Activated CD8-positive, alpha-beta T cell treated with anti-CD3 and anti-CD28 coated beads, Interleukin-2, amount 10 ng/mL, durations not matched to agents 7 days and 5 days (primary cell): ENCODE measurements at regions not wholly inside any gene's neighbourhood (a gene's known extent, or its start where the extent isn't known, plus 50 kb on each side); places are given as distances from the start of the nearest gene placed in this dataset.
"Not testable (repeated sequence)": the region's sequence is repeated elsewhere in the genome, so short reads cannot be mapped to it uniquely, and the experiment has no call there.

ENCODE experiments used
- ATAC-seq: fragments of 150-1000 bp; cut with Tn5 transposase; one replicate; pipeline ENCODE4 v1.10.0; 2021; ENCODE audit warnings: moderate library complexity
- CTCF ChIA-PET: fragments of 350-600 bp; sonication (Branson Sonifier 250); formaldehyde crosslinking; loops from one replicate; lab custom pipeline; 2021; ENCODE audit warnings: antibody characterized with exemption; lab: Charles Lee
- POLR2A ChIA-PET: fragments of 350-600 bp; sonication (Branson Sonifier 250); formaldehyde crosslinking; loops from one replicate; lab custom pipeline; 2021; ENCODE audit warnings: antibody characterized with exemption; lab: Charles Lee
- DNase-seq: peaks from one replicate; pipeline ENCODE4 v3.0.0-alpha.2; 2020
- H3K27ac Mint-ChIP-seq: one replicate; pipeline ENCODE4 v1.8.0; 2021; ENCODE audit warnings: mild to moderate bottlenecking, mixed read lengths
- H3K27me3 Mint-ChIP-seq: one replicate; pipeline ENCODE4 v1.8.0; 2021; ENCODE audit warnings: low read depth, mixed read lengths
- H3K36me3 Mint-ChIP-seq: one replicate; pipeline ENCODE4 v1.8.0; 2021; ENCODE audit warnings: low read depth, mixed read lengths
- H3K4me1 Mint-ChIP-seq: one replicate; pipeline ENCODE4 v1.8.0; 2021; ENCODE audit warnings: low read depth, mixed read lengths
- H3K4me3 Mint-ChIP-seq: one replicate; pipeline ENCODE4 v1.8.0; 2021; ENCODE audit warnings: mild to moderate bottlenecking, mixed read lengths
- H3K9me3 Mint-ChIP-seq: one replicate; pipeline ENCODE4 v1.8.0; 2022; ENCODE audit warnings: mixed read lengths; ENCODE audit not compliant: insufficient read depth

GRCh38 chr6:11940532-11941166, 71.5 kb upstream of the HIVEP1 start:
- DNase-seq, H3K4me3 Mint-ChIP-seq, H3K27me3 Mint-ChIP-seq, ATAC-seq, H3K36me3 Mint-ChIP-seq, H3K4me1 Mint-ChIP-seq, H3K27ac Mint-ChIP-seq, H3K9me3 Mint-ChIP-seq: not testable (repeated sequence)
- ChIA-PET POLR2A (interaction anchor here (0.6 kb wide), 1 partner anchor 66 kb away, joined by 3 read pairs; no protein-coding TSS in a partner anchor), CTCF (interaction anchor here (0.8 kb wide), 1 partner anchor 8 kb away, joined by 3 read pairs; no protein-coding TSS in a partner anchor)

- Mint-ChIP-seq H3K27ac (no peak overlapping the region), H3K27me3 (no peaks in the 10 kb centered on the region), H3K9me3 (no peaks in the 10 kb centered on the region), H3K4me1 (peaks cover 2% of the 10 kb centered on the region), H3K4me3 (no peak overlapping the region), H3K36me3 (no peaks in the 10 kb centered on the region)
- ChIA-PET CTCF (interaction anchor here (1.1 kb wide), 1 partner anchor 225 kb away, joined by 3 read pairs; no protein-coding TSS in a partner anchor), POLR2A (no interaction called here)
- no peak for ATAC-seq
- no peak for DNase-seq
These were observed 73.7 kb upstream of the HIVEP1 start for GRCh38 chr6:11938285-11938890.

GRCh38 chr6:11934638-11935037, 77.5 kb upstream of the HIVEP1 start:
- no peaks in the 10 kb centered on the region for H3K9me3 Mint-ChIP-seq
- H3K27ac Mint-ChIP-seq, result no peak overlapping the region
- peaks cover 2% of the 10 kb centered on the region for H3K4me1 Mint-ChIP-seq
- no peak overlapping the region for H3K4me3 Mint-ChIP-seq
- ChIA-PET CTCF (no interaction called here), POLR2A (no interaction called here)
- no peaks in the 10 kb centered on the region for H3K36me3 Mint-ChIP-seq
- ATAC-seq (no peak), DNase-seq (no peak)
- no peaks in the 10 kb centered on the region for H3K27me3 Mint-ChIP-seq

GRCh38 chr6:11932892-11933291, 79.2 kb upstream of the HIVEP1 start:
- H3K27ac Mint-ChIP-seq, H3K27me3 Mint-ChIP-seq, DNase-seq, H3K4me1 Mint-ChIP-seq, H3K36me3 Mint-ChIP-seq, POLR2A ChIA-PET, CTCF ChIA-PET, ATAC-seq, H3K4me3 Mint-ChIP-seq, H3K9me3 Mint-ChIP-seq: not testable (repeated sequence)

- no peaks in the 10 kb centered on the region for H3K27me3 Mint-ChIP-seq
- ChIA-PET CTCF (no interaction called here), POLR2A (no interaction called here)
- no peaks in the 10 kb centered on the region for H3K9me3 Mint-ChIP-seq
- no peaks in the 10 kb centered on the region for H3K4me1 Mint-ChIP-seq
- no peaks in the 10 kb centered on the region for H3K36me3 Mint-ChIP-seq
- ATAC-seq (no peak), DNase-seq (no peak)
- no peak overlapping the region for H3K4me3 Mint-ChIP-seq
- no peak overlapping the region for H3K27ac Mint-ChIP-seq
These were observed 80.6 kb upstream of the HIVEP1 start for GRCh38 chr6:11931296-11932035.

GRCh38 chr6:11930834-11931233, 81.3 kb upstream of the HIVEP1 start:
- H3K4me3 Mint-ChIP-seq, H3K9me3 Mint-ChIP-seq, H3K27ac Mint-ChIP-seq, ATAC-seq, H3K36me3 Mint-ChIP-seq, DNase-seq, POLR2A ChIA-PET, H3K27me3 Mint-ChIP-seq, CTCF ChIA-PET, H3K4me1 Mint-ChIP-seq: not testable (repeated sequence)

GRCh38 chr6:11930240-11930639, 81.9 kb upstream of the HIVEP1 start:
- DNase-seq (no peak), ATAC-seq (no peak)
- ChIA-PET POLR2A (no interaction called here), CTCF (interaction anchor here (0.7 kb wide), 1 partner anchor 231 kb away, joined by 3 read pairs; no protein-coding TSS in a partner anchor)
- Mint-ChIP-seq H3K4me3 (no peak overlapping the region), H3K36me3 (no peaks in the 10 kb centered on the region), H3K4me1 (no peaks in the 10 kb centered on the region), H3K27me3 (no peaks in the 10 kb centered on the region), H3K27ac (no peak overlapping the region), H3K9me3 (no peaks in the 10 kb centered on the region)

- Mint-ChIP-seq H3K9me3 (no peaks in the 10 kb centered on the region), H3K27ac (no peak overlapping the region), H3K4me1 (no peaks in the 10 kb centered on the region), H3K36me3 (no peaks in the 10 kb centered on the region), H3K4me3 (no peak overlapping the region), H3K27me3 (no peaks in the 10 kb centered on the region)
- ATAC-seq (no peak), DNase-seq (no peak)
- POLR2A ChIA-PET, result no interaction called here
- CTCF ChIA-PET, result no interaction called here
These were observed 82.8 kb upstream of the HIVEP1 start for GRCh38 chr6:11929241-11929835.

GRCh38 chr6:11926594-11927407, 85.3 kb upstream of the HIVEP1 start:
- POLR2A ChIA-PET, result no interaction called here
- Mint-ChIP-seq H3K27ac (no peak overlapping the region), H3K27me3 (no peaks in the 10 kb centered on the region), H3K4me3 (no peak overlapping the region), H3K36me3 (no peaks in the 10 kb centered on the region), H3K4me1 (no peaks in the 10 kb centered on the region), H3K9me3 (no peaks in the 10 kb centered on the region)
- DNase-seq (no peak), ATAC-seq (no peak)
- CTCF ChIA-PET, result no interaction called here

- CTCF ChIA-PET, result no interaction called here
These were observed 86.3 kb upstream of the HIVEP1 start for GRCh38 chr6:11925805-11926204.

GRCh38 chr6:11923621-11924020, 88.5 kb upstream of the HIVEP1 start:
- no peak for ATAC-seq
- Mint-ChIP-seq H3K4me3 (no peak overlapping the region), H3K27me3 (no peaks in the 10 kb centered on the region), H3K4me1 (no peaks in the 10 kb centered on the region), H3K9me3 (no peaks in the 10 kb centered on the region), H3K27ac (no peak overlapping the region), H3K36me3 (no peaks in the 10 kb centered on the region)
- POLR2A ChIA-PET, result no interaction called here
- CTCF ChIA-PET, result no interaction called here
- DNase-seq, result no peak

More at GRCh38 chr6:11925805-11926204, 86.3 kb upstream of the HIVEP1 start:
- no peaks in the 10 kb centered on the region for H3K9me3 Mint-ChIP-seq
- POLR2A ChIA-PET, result no interaction called here
- H3K36me3 Mint-ChIP-seq, result no peaks in the 10 kb centered on the region
- ATAC-seq, result no peak
- H3K27me3 Mint-ChIP-seq, result no peaks in the 10 kb centered on the region
- no peak overlapping the region for H3K4me3 Mint-ChIP-seq
- H3K4me1 Mint-ChIP-seq, result no peaks in the 10 kb centered on the region
- DNase-seq, result no peak
- no peak overlapping the region for H3K27ac Mint-ChIP-seq
